ENCODE measurements at regions not wholly inside any gene's neighbourhood (a gene's known extent, or its start where the extent isn't known, plus 50 kb on each side); places are given as distances from the start of the nearest gene placed in this dataset.

DNA sequence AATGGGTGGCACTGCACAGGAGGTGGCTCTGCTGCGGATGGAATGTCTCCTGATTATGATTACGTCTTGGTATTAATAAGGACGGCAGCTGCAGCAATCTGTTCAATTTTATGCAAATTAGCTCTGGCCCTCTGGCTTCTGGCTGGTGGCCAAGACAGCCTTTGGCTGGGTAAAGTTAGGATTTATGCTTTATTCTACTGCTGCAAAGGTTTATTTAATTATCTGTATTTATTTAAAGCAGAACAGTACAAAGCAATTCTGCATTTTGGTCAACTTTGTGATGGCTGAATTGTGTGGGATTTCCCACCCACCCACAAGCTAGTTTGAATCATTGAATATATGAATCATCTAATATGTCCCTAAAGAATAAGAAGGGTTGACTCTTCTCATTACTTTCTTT, 745.6 kb upstream of the FAM241A start:
- TF ChIP-seq ZFX (IDR thresholded peaks at IDR 0.05; ENCODE audit: borderline replicate concordance) (no peak), CTCF (IDR thresholded peaks at IDR 0.05) (no peak)
- no peak overlapping the region for H3K27ac ChIP-seq

DNA sequence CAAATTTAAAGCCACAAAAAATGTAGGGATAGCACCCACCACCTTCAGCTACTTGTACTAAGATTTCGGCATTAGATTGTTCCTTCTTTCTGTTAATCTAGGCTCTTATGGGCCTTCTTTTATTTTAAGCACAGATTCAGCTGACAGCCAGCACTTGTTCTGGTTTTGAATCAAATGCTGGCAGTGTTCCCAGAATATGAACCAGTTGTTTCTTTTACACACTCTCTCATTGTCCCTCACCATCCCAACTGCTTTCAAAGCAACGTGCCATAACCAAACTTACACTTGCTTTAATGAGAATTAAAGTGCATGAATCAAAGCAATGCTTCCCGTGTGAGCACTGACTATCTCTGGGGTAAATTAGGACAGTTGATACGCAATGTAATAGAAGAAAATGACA, 744.5 kb upstream of the FAM241A start:
- TF ChIP-seq ZFX (IDR thresholded peaks at IDR 0.05; ENCODE audit: borderline replicate concordance): no peak
- TF ChIP-seq CTCF (IDR thresholded peaks at IDR 0.05): no peak
- no peak overlapping the region for H3K27ac ChIP-seq

DNA sequence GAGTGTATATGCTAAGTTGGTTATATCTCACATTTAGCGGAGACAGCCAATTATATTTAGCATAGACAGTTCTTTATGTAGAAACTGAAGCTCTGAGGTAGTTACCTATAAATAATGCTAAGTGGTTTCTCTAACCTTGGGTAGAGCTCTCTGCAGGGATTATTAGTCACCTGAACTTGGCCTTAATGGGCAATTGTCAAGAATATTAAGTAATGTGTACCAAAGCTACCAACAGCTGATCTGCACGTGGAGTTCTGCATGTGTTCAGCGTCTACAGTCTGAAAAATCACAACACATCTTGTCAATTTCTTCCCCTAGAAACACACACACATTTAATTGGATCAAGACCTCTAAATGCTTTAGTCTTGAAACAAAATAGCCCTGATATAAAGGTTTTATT, 740.6 kb upstream of the FAM241A start:
- no peak overlapping the region for H3K27ac ChIP-seq
- TF ChIP-seq CTCF (IDR thresholded peaks at IDR 0.05): no peak
- TF ChIP-seq ZFX (IDR thresholded peaks at IDR 0.05; ENCODE audit: borderline replicate concordance): no peak

- no peak for TF ChIP-seq ZFX (IDR thresholded peaks at IDR 0.05; ENCODE audit: borderline replicate concordance)
- no peak for TF ChIP-seq CTCF (IDR thresholded peaks at IDR 0.05)
- no peak overlapping the region for H3K27ac ChIP-seq
Observed at GRCh38 chr4:111405989-111406388, 739.3 kb upstream of the FAM241A start.

DNA sequence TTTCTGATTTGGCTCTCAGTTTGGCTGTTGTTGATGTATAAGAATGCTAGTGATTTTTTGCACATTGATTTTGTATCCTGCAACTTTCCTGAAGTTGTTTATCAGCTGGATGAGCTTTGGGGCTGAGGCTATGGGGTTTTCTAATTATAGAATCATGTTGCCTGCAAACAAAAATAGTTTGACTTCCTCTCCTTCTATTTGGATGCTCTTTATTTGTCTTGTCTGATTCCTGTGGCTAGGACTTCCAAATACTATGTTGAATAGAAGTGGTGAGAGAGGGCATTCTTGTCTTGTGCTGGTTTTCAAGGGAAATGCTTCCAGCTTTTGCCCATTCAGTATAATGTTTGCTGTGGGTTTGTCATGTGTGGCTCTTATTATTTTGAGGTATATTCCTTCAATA, 734.7 kb upstream of the FAM241A start:
- TF ChIP-seq ZFX (IDR thresholded peaks at IDR 0.05; ENCODE audit: borderline replicate concordance): no peak
- no peak for TF ChIP-seq CTCF (IDR thresholded peaks at IDR 0.05)
- H3K27ac ChIP-seq: no peak overlapping the region

- no peak overlapping the region for H3K27ac ChIP-seq
- TF ChIP-seq CTCF (IDR thresholded peaks at IDR 0.05) (no peak), ZFX (IDR thresholded peaks at IDR 0.05; ENCODE audit: borderline replicate concordance) (no peak)
Observed at GRCh38 chr4:111417521-111417920, 727.7 kb upstream of the FAM241A start.

- TF ChIP-seq ZFX (IDR thresholded peaks at IDR 0.05; ENCODE audit: borderline replicate concordance) (no peak), CTCF (IDR thresholded peaks at IDR 0.05) (no peak)
- no peak overlapping the region for H3K27ac ChIP-seq
Observed at GRCh38 chr4:111433441-111433840, 711.8 kb upstream of the FAM241A start.
